GM23338 (cell line): ENCODE measurements at regions not wholly inside any gene's neighbourhood (a gene's known extent, or its start where the extent isn't known, plus 50 kb on each side); places are given as distances from the start of the nearest gene placed in this dataset.

ENCODE experiments used
- ATAC-seq: fragments of 200-7000 bp; cut with Tn5 transposase; 3 replicates; pipeline ENCODE4 v1.9.1; 2020
- DNase-seq: peaks from one replicate; pipeline ENCODE4 v3.0.0-alpha.2; 2015; ENCODE audit warnings: low spot score
- H2AFZ ChIP-seq: fragments of 200-600 bp; sonication (generic); 2 replicates; pipeline ENCODE4 v1.8.0; 2016; ENCODE audit warnings: antibody characterized with exemption, mild to moderate bottlenecking, moderate library complexity
- H3F3A ChIP-seq: fragments of 200-600 bp; sonication (generic); replicated peaks from 2 replicates; pipeline ENCODE4 v1.8.0; 2017; ENCODE audit warnings: antibody characterized with exemption, mixed run types, low read depth
- H3K27ac ChIP-seq: fragments of 200-600 bp; sonication (generic); 2 replicates; pipeline ENCODE4 v1.6.1; 2016; ENCODE audit warnings: low read depth
- H3K27me3 ChIP-seq: fragments of 200-600 bp; sonication (generic); 2 replicates; pipeline ENCODE4 v1.8.0; 2016; ENCODE audit warnings: mild to moderate bottlenecking, mixed run types, moderate library complexity; ENCODE audit not compliant: insufficient read depth
- H3K36me3 ChIP-seq: fragments of 200-600 bp; sonication (generic); 2 replicates; pipeline ENCODE4 v1.8.0; 2016; ENCODE audit warnings: mild to moderate bottlenecking; ENCODE audit not compliant: insufficient read depth
- H3K4me1 ChIP-seq: fragments of 200-600 bp; sonication (generic); 2 replicates; pipeline ENCODE4 v1.8.0; 2016; ENCODE audit warnings: mild to moderate bottlenecking, moderate library complexity; ENCODE audit not compliant: insufficient read depth
- H3K4me2 ChIP-seq: fragments of 200-600 bp; sonication (generic); 2 replicates; pipeline ENCODE4 v1.7.1; 2017; ENCODE audit warnings: mixed run types
- H3K4me3 ChIP-seq: fragments of 200-600 bp; sonication (generic); 2 replicates; pipeline ENCODE4 v1.6.1; 2016; ENCODE audit warnings: mixed run types
- H3K79me2 ChIP-seq: fragments of 200-600 bp; sonication (generic); replicated peaks from 2 replicates; pipeline ENCODE4 v1.8.0; 2017; ENCODE audit warnings: mild to moderate bottlenecking; ENCODE audit not compliant: insufficient read depth
- H3K9me2 ChIP-seq: fragments of 200-600 bp; sonication (generic); 2 replicates; pipeline ENCODE4 v1.8.0; 2017; ENCODE audit not compliant: insufficient read depth
- H4K20me1 ChIP-seq: fragments of 200-600 bp; sonication (generic); replicated peaks from 2 replicates; pipeline ENCODE4 v1.8.0; 2017; ENCODE audit warnings: mild to moderate bottlenecking; ENCODE audit not compliant: insufficient read depth
- H3K27ac Mint-ChIP-seq: 2 replicates; pipeline ENCODE4 v1.8.0; 2020; ENCODE audit warnings: inconsistent platforms, mild to moderate bottlenecking, moderate library complexity, mixed read lengths
- H3K27me3 Mint-ChIP-seq: 3 replicates; pipeline ENCODE4 v1.8.0; 2022; ENCODE audit warnings: low read depth, mild to moderate bottlenecking, moderate library complexity, mixed read lengths, inconsistent platforms; ENCODE audit not compliant: insufficient read depth, poor library complexity
- H3K36me3 Mint-ChIP-seq: 3 replicates; pipeline ENCODE4 v1.8.0; 2021; ENCODE audit warnings: low read depth, mild to moderate bottlenecking, inconsistent platforms, moderate library complexity, mixed read lengths
- H3K4me1 Mint-ChIP-seq: 3 replicates; pipeline ENCODE4 v1.8.0; 2020; ENCODE audit warnings: mild to moderate bottlenecking, inconsistent platforms, mixed read lengths
- H3K4me3 Mint-ChIP-seq: 3 replicates; pipeline ENCODE4 v1.8.0; 2021; ENCODE audit warnings: moderate library complexity, mild to moderate bottlenecking, inconsistent platforms, mixed read lengths
- H3K9me3 Mint-ChIP-seq: 3 replicates; pipeline ENCODE4 v1.8.0; 2020; ENCODE audit warnings: moderate library complexity, mild to moderate bottlenecking, inconsistent platforms, mixed read lengths
- CREB1 ChIP-seq: fragments of 250-450 bp; sonication (Bioruptor Pico); IDR thresholded peaks from 2 replicates; pipeline ENCODE4 v1.5.0; 2020; ENCODE audit warnings: low read depth, mild to moderate bottlenecking, moderate library complexity
- CTCF ChIP-seq, 2 experiments: fragments of 200-600 bp in 1 of 2; sonication (generic) in 1 of 2; conservative IDR thresholded peaks; 2 replicates each; pipeline versions ENCODE4 v1.5.1 to v1.6.1; 2016 to 2017; ENCODE audit warnings: antibody characterized with exemption in 2 of 2, low read depth in 2 of 2, mild to moderate bottlenecking in 2 of 2, moderate library complexity in 1 of 2
- ETS1 ChIP-seq: IDR thresholded peaks from 2 replicates; pipeline ENCODE4 v1.6.1; 2016; ENCODE audit warnings: antibody characterized with exemption
- EZH2 ChIP-seq: fragments of 200-600 bp; sonication (generic); IDR thresholded peaks from one replicate; pipeline ENCODE4 v1.8.0; 2017; ENCODE audit warnings: antibody characterized with exemption, mild to moderate bottlenecking, low read depth; ENCODE audit not compliant: unreplicated experiment
- EZH2phosphoT487 ChIP-seq: fragments of 200-600 bp; sonication (generic); IDR thresholded peaks from one replicate; pipeline ENCODE4 v1.8.1; 2018; ENCODE audit warnings: antibody characterized with exemption; ENCODE audit not compliant: unreplicated experiment
- JUNB ChIP-seq: IDR thresholded peaks from one replicate; pipeline ENCODE4 v1.6.1; 2016; ENCODE audit warnings: antibody characterized with exemption; ENCODE audit not compliant: unreplicated experiment
- NANOG ChIP-seq: IDR thresholded peaks from 2 replicates; pipeline ENCODE4 v1.6.1; 2016; ENCODE audit warnings: antibody characterized with exemption, borderline replicate concordance
- POLR2AphosphoS5 ChIP-seq: IDR thresholded peaks from 2 replicates; pipeline ENCODE4 v1.6.1; 2016; ENCODE audit warnings: antibody characterized with exemption, low read depth
- REST ChIP-seq: IDR thresholded peaks from one replicate; pipeline ENCODE4 v1.6.1; 2018; ENCODE audit warnings: antibody characterized with exemption; ENCODE audit not compliant: unreplicated experiment
- STAT1 ChIP-seq: IDR thresholded peaks from one replicate; pipeline ENCODE4 v1.6.1; 2016; ENCODE audit warnings: antibody characterized with exemption; ENCODE audit not compliant: unreplicated experiment
- ZNF114 ChIP-seq: fragments of 250-450 bp; sonication (Bioruptor Pico); IDR thresholded peaks from 2 replicates; pipeline ENCODE4 v1.5.0; 2020; ENCODE audit warnings: mild to moderate bottlenecking, moderate library complexity
- ZNF331 ChIP-seq: fragments of 250-450 bp; sonication (Bioruptor Pico); IDR thresholded peaks from 2 replicates; pipeline ENCODE4 v1.5.0; 2020; ENCODE audit warnings: low read depth, mild to moderate bottlenecking, moderate library complexity
- ZNF462 ChIP-seq: fragments of 250-450 bp; sonication (Bioruptor Pico); IDR thresholded peaks from 2 replicates; pipeline ENCODE4 v1.5.0; 2020; ENCODE audit warnings: mild to moderate bottlenecking, moderate library complexity

- Mint-ChIP-seq H3K27me3 (peaks cover 2% of the 10 kb centered on the region), H3K36me3 (peaks cover 34% of the 10 kb centered on the region), H3K9me3 (peaks cover 74% of the 10 kb centered on the region), H3K4me3 (no peak overlapping the region), H3K27ac (no peak overlapping the region), H3K4me1 (peaks cover 9% of the 10 kb centered on the region; the same call in 2 of the 3 replicates)
- Histone ChIP-seq H3K4me1 (no peaks in the 10 kb centered on the region), H3K36me3 (peaks cover 3% of the 10 kb centered on the region; the same call in 1 of the 2 replicates), H3K27me3 (no peaks in the 10 kb centered on the region), H3K9me2 (no peaks in the 10 kb centered on the region), H3K4me2 (no peak overlapping the region), H3K27ac (no peak overlapping the region), H4K20me1 (no peaks in the 10 kb centered on the region), H3K4me3 (no peak overlapping the region), H3F3A (no peaks in the 10 kb centered on the region), H3K79me2 (no peaks in the 10 kb centered on the region), H2AFZ (no peak overlapping the region)
- ATAC-seq (no peak), DNase-seq (no peak)
- no peak for TF ChIP-seq ZNF114 (CRISPR knock-in tag)
- no peak for TF ChIP-seq ZNF462 (CRISPR knock-in tag)
- TF ChIP-seq REST: no peak
- no peak for TF ChIP-seq JUNB
- no peak for TF ChIP-seq EZH2phosphoT487
- TF ChIP-seq POLR2AphosphoS5: no peak
- no peak for TF ChIP-seq EZH2
- no peak for TF ChIP-seq CTCF (conservative IDR thresholded peaks at IDR 0.05; ENCODE audit: low read depth in 2 of 2)
- TF ChIP-seq CREB1 (CRISPR knock-in tag): no peak
- no peak for TF ChIP-seq ZNF331
- no peak for TF ChIP-seq STAT1
- TF ChIP-seq ETS1: no peak
- no peak for TF ChIP-seq NANOG
These were observed 328.8 kb upstream of the GRM7 start for GRCh38 chr3:6532101-6532500.
